OCI-LY3 (cell line): ENCODE measurements at regions not wholly inside any gene's neighbourhood (a gene's known extent, or its start where the extent isn't known, plus 50 kb on each side); places are given as distances from the start of the nearest gene placed in this dataset.

Experiments
- CTCF ChIP-seq: fragments of 200-600, 300-600 bp; sonication (generic); IDR thresholded peaks from 2 replicates; pipeline ENCODE4 v1.5.1; 2014; ENCODE audit warnings: antibody characterized with exemption, low read length, low read depth
- EZH2phosphoT487 ChIP-seq: fragments of 200-600 bp; shearing (Covaris generic); IDR thresholded peaks from 2 replicates; pipeline ENCODE4 v1.6.1; 2018; ENCODE audit warnings: antibody characterized with exemption, mixed run types, low read depth

- TF ChIP-seq CTCF = no peak
- no peak for TF ChIP-seq EZH2phosphoT487
These were observed 73.9 kb downstream of the ARL4C start for GRCh38 chr2:234422981-234423431.
